Uterus (tissue), 2 donors: ENCODE measurements at regions not wholly inside any gene's neighbourhood (a gene's known extent, or its start where the extent isn't known, plus 50 kb on each side); places are given as distances from the start of the nearest gene placed in this dataset.

Source experiments
- POLR2A ChIP-seq, 2 donors: fragments of 450-650 bp; IDR thresholded peaks; one replicate each; pipeline ENCODE4 v1.6.1; 2016; ENCODE audit warnings: antibody characterized with exemption in 2 of 2, mild to moderate bottlenecking in 1 of 2, moderate library complexity in 1 of 2
- TF ChIP-seq, protein P1 (sequence below), 4 experiments: fragments of 200-600 bp in 2 of 4; fragments of 450-650 bp in 2 of 4; sonication (generic) in 2 of 4; IDR thresholded peaks; one replicate each; pipeline ENCODE4 v1.5.1; 2016 to 2019; ENCODE audit warnings: antibody characterized with exemption in 4 of 4, mild to moderate bottlenecking in 2 of 4, moderate library complexity in 1 of 4

- TF ChIP-seq, protein P1, sequence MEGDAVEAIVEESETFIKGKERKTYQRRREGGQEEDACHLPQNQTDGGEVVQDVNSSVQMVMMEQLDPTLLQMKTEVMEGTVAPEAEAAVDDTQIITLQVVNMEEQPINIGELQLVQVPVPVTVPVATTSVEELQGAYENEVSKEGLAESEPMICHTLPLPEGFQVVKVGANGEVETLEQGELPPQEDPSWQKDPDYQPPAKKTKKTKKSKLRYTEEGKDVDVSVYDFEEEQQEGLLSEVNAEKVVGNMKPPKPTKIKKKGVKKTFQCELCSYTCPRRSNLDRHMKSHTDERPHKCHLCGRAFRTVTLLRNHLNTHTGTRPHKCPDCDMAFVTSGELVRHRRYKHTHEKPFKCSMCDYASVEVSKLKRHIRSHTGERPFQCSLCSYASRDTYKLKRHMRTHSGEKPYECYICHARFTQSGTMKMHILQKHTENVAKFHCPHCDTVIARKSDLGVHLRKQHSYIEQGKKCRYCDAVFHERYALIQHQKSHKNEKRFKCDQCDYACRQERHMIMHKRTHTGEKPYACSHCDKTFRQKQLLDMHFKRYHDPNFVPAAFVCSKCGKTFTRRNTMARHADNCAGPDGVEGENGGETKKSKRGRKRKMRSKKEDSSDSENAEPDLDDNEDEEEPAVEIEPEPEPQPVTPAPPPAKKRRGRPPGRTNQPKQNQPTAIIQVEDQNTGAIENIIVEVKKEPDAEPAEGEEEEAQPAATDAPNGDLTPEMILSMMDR (IDR thresholded peaks at IDR 0.05): no peak
- TF ChIP-seq POLR2A (IDR thresholded peaks at IDR 0.05): no peak
Observed at GRCh38 chr2:126802774-126803433, 95.8 kb upstream of the TEX51 start.
